H1 (cell line): ENCODE measurements at regions not wholly inside any gene's neighbourhood (a gene's known extent, or its start where the extent isn't known, plus 50 kb on each side); places are given as distances from the start of the nearest gene placed in this dataset.

Experiments used
- CTCF ChIA-PET: fragments of 300-600 bp; sonication (Branson Sonifier 250); formaldehyde crosslinking; loops from one replicate; lab custom pipeline; 2021; ENCODE audit not compliant: partially characterized antibody; lab: Charles Lee
- POLR2A ChIA-PET: fragments of 300-600 bp; sonication (Branson Sonifier 250); formaldehyde crosslinking; loops from one replicate; lab custom pipeline; 2021; ENCODE audit warnings: inconsistent platforms; ENCODE audit not compliant: partially characterized antibody; lab: Charles Lee
- DNase-seq, 2 experiments: peaks; one replicate each; pipeline versions ENCODE4 v3.0.0 to v3.0.0-alpha.2; 2010 to 2022; ENCODE audit warnings: low spot score in 2 of 2, low read depth in 1 of 2, mixed read lengths in 1 of 2
- FAIRE-seq: peaks from 2 replicates; lab custom pipeline; 2011; peaks lifted over from hg19 to GRCh38; lab: Jason Lieb, UNC
- H2AFZ ChIP-seq: 2 replicates; pipeline ENCODE4 v1.8.1; 2012; ENCODE audit warnings: low read length, inconsistent platforms
- H2AK5ac ChIP-seq: 2 replicates; pipeline ENCODE4 v1.6.1; 2013; ENCODE audit warnings: low read depth, low read length
- H2BK120ac ChIP-seq: replicated peaks from 2 replicates; pipeline ENCODE3; 2013; ENCODE audit warnings: low read depth, low read length, inconsistent platforms
- H2BK12ac ChIP-seq: 2 replicates; pipeline ENCODE4 v1.6.1; 2013; ENCODE audit warnings: low read depth, low read length
- H2BK15ac ChIP-seq: 2 replicates; pipeline ENCODE4 v1.6.1; 2013; ENCODE audit warnings: low read length
- H2BK20ac ChIP-seq: 2 replicates; pipeline ENCODE4 v1.6.1; 2013; ENCODE audit warnings: low read length
- H2BK5ac ChIP-seq: 2 replicates; pipeline ENCODE4 v1.6.1; 2013; ENCODE audit warnings: low read depth, low read length
- H3K14ac ChIP-seq: 2 replicates; pipeline ENCODE4 v1.6.1; 2013; ENCODE audit warnings: inconsistent platforms; ENCODE audit not compliant: insufficient read length
- H3K18ac ChIP-seq: 2 replicates; pipeline ENCODE4 v1.6.1; 2013; ENCODE audit warnings: low read length; ENCODE audit errors: extremely low read depth
- H3K23ac ChIP-seq: 2 replicates; pipeline ENCODE4 v1.6.1; 2013; ENCODE audit warnings: inconsistent platforms; ENCODE audit not compliant: insufficient read length
- H3K23me2 ChIP-seq: 2 replicates; pipeline ENCODE4 v1.6.1; 2013; ENCODE audit warnings: low read depth, low read length
- H3K27ac ChIP-seq: 2 replicates; pipeline ENCODE4 v1.6.1; 2011; ENCODE audit warnings: low read depth, low read length, inconsistent platforms
- H3K27me3 ChIP-seq, 4 experiments: replicated peaks in 1 of 4; 1 replicate in 1 of 4; 2 replicates in 3 of 4; pipeline versions ENCODE4 v1.6.1 to v1.8.1; 2011 to 2013; ENCODE audit warnings: low read length in 3 of 4, mild to moderate bottlenecking in 3 of 4, inconsistent platforms in 2 of 4, mixed read lengths in 2 of 4, moderate library complexity in 1 of 4; ENCODE audit not compliant: control insufficient read depth in 3 of 4, insufficient read depth in 3 of 4; ENCODE audit errors: extremely low read depth in 1 of 4
- H3K36me3 ChIP-seq, 4 experiments: 2 replicates each; pipeline versions ENCODE4 v1.6.1 to v1.8.1; 2011 to 2013; ENCODE audit warnings: mild to moderate bottlenecking in 4 of 4, low read length in 3 of 4, moderate library complexity in 2 of 4, control low read depth in 1 of 4, inconsistent platforms in 1 of 4; ENCODE audit not compliant: insufficient read depth in 4 of 4, control insufficient read depth in 2 of 4
- H3K4ac ChIP-seq: replicated peaks from 2 replicates; pipeline ENCODE3; 2013; ENCODE audit warnings: low read length, low read depth, mixed read lengths, inconsistent platforms; ENCODE audit not compliant: insufficient read length
- H3K4me1 ChIP-seq, 4 experiments: replicated peaks in 1 of 4; 1 replicate in 1 of 4; 2 replicates in 3 of 4; pipeline versions ENCODE4 v1.6.1 to v1.8.1; 2011 to 2013; ENCODE audit warnings: low read length in 3 of 4, inconsistent platforms in 2 of 4, mixed read lengths in 1 of 4; ENCODE audit not compliant: insufficient read depth in 4 of 4, control insufficient read depth in 3 of 4
- H3K4me2 ChIP-seq, 2 experiments: 2 replicates each; pipeline versions ENCODE4 v1.6.1 to v1.8.1; 2011 to 2013; ENCODE audit warnings: low read depth in 2 of 2, low read length in 2 of 2, control low read depth in 1 of 2, inconsistent platforms in 1 of 2, mild to moderate bottlenecking in 1 of 2; ENCODE audit not compliant: insufficient read depth in 1 of 2
- H3K4me3 ChIP-seq, 4 experiments: fragments of 200-600, 300-600 bp in 1 of 4; sonication (generic), shearing (Covaris generic), sonication (Bioruptor Twin) in 1 of 4; 2 replicates each; pipeline versions ENCODE4 v1.5.1 to v1.8.1; 2011 to 2016; ENCODE audit warnings: low read length in 4 of 4, low read depth in 3 of 4, control low read depth in 2 of 4, inconsistent platforms in 2 of 4, mild to moderate bottlenecking in 2 of 4, mixed read lengths in 1 of 4, moderate library complexity in 1 of 4; ENCODE audit not compliant: insufficient read depth in 2 of 4; ENCODE audit errors: extremely low read depth in 1 of 4
- H3K56ac ChIP-seq: replicated peaks from 2 replicates; pipeline ENCODE3; 2013; ENCODE audit warnings: low read depth, mild to moderate bottlenecking, mixed read lengths, low read length, inconsistent platforms; ENCODE audit not compliant: insufficient read length
- H3K79me1 ChIP-seq: 2 replicates; pipeline ENCODE4 v1.6.1; 2013; ENCODE audit warnings: low read depth, low read length, control low read depth
- H3K79me2 ChIP-seq, 2 experiments: 2 replicates each; pipeline versions ENCODE4 v1.6.1 to v1.8.1; 2012 to 2013; ENCODE audit warnings: low read length in 2 of 2, mild to moderate bottlenecking in 2 of 2, inconsistent platforms in 1 of 2; ENCODE audit not compliant: insufficient read depth in 2 of 2, control insufficient read depth in 1 of 2
- H3K9ac ChIP-seq, 4 experiments: replicated peaks in 1 of 4; 1 replicate in 1 of 4; 2 replicates in 3 of 4; pipeline versions ENCODE4 v1.6.1 to v1.8.1; 2011 to 2013; ENCODE audit warnings: low read depth in 3 of 4, low read length in 3 of 4, control low read depth in 2 of 4, mild to moderate bottlenecking in 2 of 4, moderate library complexity in 2 of 4, inconsistent platforms in 1 of 4; ENCODE audit errors: extremely low read depth in 1 of 4
- H3K9me3 ChIP-seq, 2 experiments: 2 replicates each; pipeline versions ENCODE4 v1.6.1 to v1.8.1; 2012 to 2013; ENCODE audit warnings: mild to moderate bottlenecking in 2 of 2, moderate library complexity in 2 of 2, control low read depth in 1 of 2, inconsistent platforms in 1 of 2, low read depth in 1 of 2, low read length in 1 of 2, mixed read lengths in 1 of 2; ENCODE audit not compliant: insufficient read depth in 2 of 2
- H4K20me1 ChIP-seq, 2 experiments: replicated peaks in 1 of 2; 2 replicates each; pipeline versions ENCODE3 to v1.8.1; 2011 to 2013; ENCODE audit warnings: inconsistent platforms in 2 of 2, low read length in 2 of 2, mild to moderate bottlenecking in 1 of 2; ENCODE audit not compliant: insufficient read depth in 2 of 2, control insufficient read depth in 1 of 2
- H4K5ac ChIP-seq: 2 replicates; pipeline ENCODE4 v1.6.1; 2013; ENCODE audit warnings: low read length, low read depth, mixed read lengths, inconsistent platforms; ENCODE audit not compliant: insufficient read length
- H4K8ac ChIP-seq: 2 replicates; pipeline ENCODE4 v1.8.0; 2013; ENCODE audit warnings: mild to moderate bottlenecking, moderate library complexity, low read length, inconsistent platforms; ENCODE audit not compliant: insufficient read depth; ENCODE audit errors: extremely low read depth
- H4K91ac ChIP-seq: replicated peaks from 2 replicates; pipeline ENCODE3; 2013; ENCODE audit warnings: low read length, mixed read lengths, inconsistent platforms; ENCODE audit not compliant: insufficient read length
- SIX5 ChIP-seq: IDR thresholded peaks from 2 replicates; pipeline ENCODE4 v1.6.1; 2011; ENCODE audit warnings: mild to moderate bottlenecking, low read depth, low read length
- WGBS, 2 experiments: shearing (Covaris generic) in 1 of 2; methylation state at CpG; one replicate each; pipeline versions ENCODE4 v1.1.6 to v1.1.7; 2013 to 2015; ENCODE audit warnings: low lambda C conversion rate in 2 of 2, mixed read lengths in 2 of 2, inconsistent platforms in 1 of 2, low coverage in 1 of 2, missing lambda C conversion rate in 1 of 2; ENCODE audit not compliant: insufficient replicate concordance in 2 of 2, insufficient coverage in 1 of 2, insufficient read length in 1 of 2; ENCODE audit errors: extremely low coverage in 1 of 2, missing lambda C conversion rate in 1 of 2; 5-methylcytosine and 5-hydroxymethylcytosine counted together

GRCh38 chr9:10983251-10983650 lies 370.4 kb upstream of the PTPRD start:
- H3K9me3 ChIP-seq = no peaks in the 10 kb centered on the region
- H3K4me3 ChIP-seq = no peak overlapping the region
- no peak overlapping the region for H2AFZ ChIP-seq
- TF ChIP-seq SIX5 = no peak
- no peak overlapping the region for H3K9ac ChIP-seq
- H3K27ac ChIP-seq = no peak overlapping the region
- no peaks in the 10 kb centered on the region for H3K4me1 ChIP-seq
- no peak overlapping the region for H3K18ac ChIP-seq
- no peak overlapping the region for H2BK5ac ChIP-seq
- no peaks in the 10 kb centered on the region for H3K79me2 ChIP-seq
- no peaks in the 10 kb centered on the region for H3K23me2 ChIP-seq
- no peak overlapping the region for H4K5ac ChIP-seq
- H4K8ac ChIP-seq = no peak overlapping the region
- H3K27me3 ChIP-seq = no peaks in the 10 kb centered on the region
- H3K4me2 ChIP-seq = no peak overlapping the region
- FAIRE-seq (no peak), DNase-seq (no peak)
- H2BK120ac ChIP-seq = no peak overlapping the region
- H4K91ac ChIP-seq = no peak overlapping the region
- H3K36me3 ChIP-seq = no peaks in the 10 kb centered on the region
- no peak overlapping the region for H3K56ac ChIP-seq
- H2BK12ac ChIP-seq = no peak overlapping the region
- WGBS, 2 experiments = 85% methylated on average over 1 of the region's 1 CpG; no CpG with 5 or more reads in 1 of the 2 experiments
- no peak overlapping the region for H3K23ac ChIP-seq
- no peak overlapping the region for H3K4ac ChIP-seq
- no peak overlapping the region for H3K14ac ChIP-seq
- no peak overlapping the region for H2BK20ac ChIP-seq
- no peaks in the 10 kb centered on the region for H4K20me1 ChIP-seq
- no peak overlapping the region for H2BK15ac ChIP-seq
- ChIA-PET CTCF (no interaction called here), POLR2A (no interaction called here)
- no peaks in the 10 kb centered on the region for H3K79me1 ChIP-seq
- H2AK5ac ChIP-seq = no peak overlapping the region
